ENCODE measurements at regions not wholly inside any gene's neighbourhood (a gene's known extent, or its start where the extent isn't known, plus 50 kb on each side); places are given as distances from the start of the nearest gene placed in this dataset.

GRCh38 chr6:74588094-74588832 lies 617.6 kb downstream of the COL12A1 start:
- H3K27ac Mint-ChIP-seq = no peak overlapping the region
- Histone ChIP-seq H3F3A (ENCODE audit: low read depth) (no peaks in the 10 kb centered on the region), H3K4me3 (no peak overlapping the region), H3K4me1 (no peaks in the 10 kb centered on the region), H3K27me3 (no peaks in the 10 kb centered on the region), H3K27ac (no peak overlapping the region), H3K9ac (no peak overlapping the region), H3K36me3 (no peaks in the 10 kb centered on the region), H4K20me1 (ENCODE audit: low read depth) (no peaks in the 10 kb centered on the region), H3K4me2 (no peak overlapping the region), H2AFZ (replicated peaks) (no peak overlapping the region), H3K9me3 (ENCODE audit: low read depth) (no peaks in the 10 kb centered on the region), H3K79me2 (ENCODE audit: low read depth) (no peaks in the 10 kb centered on the region)
- no peak for DNase-seq (ENCODE audit: low spot score)
- H3K9me3 Mint-ChIP-seq = peaks cover 4% of the 10 kb centered on the region
- no peaks in the 10 kb centered on the region for H3K27me3 Mint-ChIP-seq (ENCODE audit: insufficient read depth, low read depth)
- H3K4me3 Mint-ChIP-seq = no peak overlapping the region
- H3K36me3 Mint-ChIP-seq = no peaks in the 10 kb centered on the region
- TF ChIP-seq EZH2phosphoT487 (IDR thresholded peaks at IDR 0.05) = no peak
- no peak for TF ChIP-seq EZH2 (IDR thresholded peaks at IDR 0.05)
- TF ChIP-seq CTCF (IDR thresholded peaks at IDR 0.05) = no peak
- H3K4me1 Mint-ChIP-seq = no peaks in the 10 kb centered on the region

- Mint-ChIP-seq H3K9me3 (peaks cover 4% of the 10 kb centered on the region), H3K27ac (no peak overlapping the region), H3K4me1 (no peaks in the 10 kb centered on the region), H3K27me3 (ENCODE audit: insufficient read depth, low read depth) (no peaks in the 10 kb centered on the region), H3K36me3 (no peaks in the 10 kb centered on the region), H3K4me3 (no peak overlapping the region)
- TF ChIP-seq EZH2phosphoT487 (IDR thresholded peaks at IDR 0.05) = no peak
- no peak for TF ChIP-seq EZH2 (IDR thresholded peaks at IDR 0.05)
- TF ChIP-seq CTCF (IDR thresholded peaks at IDR 0.05) = no peak
- no peak overlapping the region for H3K9ac ChIP-seq
- no peak for DNase-seq (ENCODE audit: low spot score)
- no peaks in the 10 kb centered on the region for H3K27me3 ChIP-seq
- no peaks in the 10 kb centered on the region for H3K4me1 ChIP-seq
- no peak overlapping the region for H3K27ac ChIP-seq
- no peaks in the 10 kb centered on the region for H3K9me3 ChIP-seq (ENCODE audit: low read depth)
- H3F3A ChIP-seq (ENCODE audit: low read depth) = no peaks in the 10 kb centered on the region
- no peak overlapping the region for H2AFZ ChIP-seq (replicated peaks)
- no peaks in the 10 kb centered on the region for H3K36me3 ChIP-seq
- no peak overlapping the region for H3K4me3 ChIP-seq
- no peak overlapping the region for H3K4me2 ChIP-seq
- no peaks in the 10 kb centered on the region for H4K20me1 ChIP-seq (ENCODE audit: low read depth)
- no peaks in the 10 kb centered on the region for H3K79me2 ChIP-seq (ENCODE audit: low read depth)
Observed at GRCh38 chr6:74587386-74587785, 618.5 kb downstream of the COL12A1 start.

GRCh38 chr6:74585753-74586152 lies 620.1 kb downstream of the COL12A1 start:
- Histone ChIP-seq H3K27ac (no peak overlapping the region), H3K27me3 (no peaks in the 10 kb centered on the region), H3F3A (ENCODE audit: low read depth) (no peaks in the 10 kb centered on the region), H3K4me2 (no peak overlapping the region), H3K4me1 (no peaks in the 10 kb centered on the region), H4K20me1 (ENCODE audit: low read depth) (no peaks in the 10 kb centered on the region), H2AFZ (replicated peaks) (no peak overlapping the region), H3K36me3 (no peaks in the 10 kb centered on the region), H3K9ac (no peak overlapping the region), H3K9me3 (ENCODE audit: low read depth) (no peaks in the 10 kb centered on the region), H3K79me2 (ENCODE audit: low read depth) (no peaks in the 10 kb centered on the region), H3K4me3 (no peak overlapping the region)
- no peaks in the 10 kb centered on the region for H3K4me1 Mint-ChIP-seq
- H3K27me3 Mint-ChIP-seq (ENCODE audit: insufficient read depth, low read depth) = no peaks in the 10 kb centered on the region
- no peaks in the 10 kb centered on the region for H3K9me3 Mint-ChIP-seq
- no peak overlapping the region for H3K4me3 Mint-ChIP-seq
- no peaks in the 10 kb centered on the region for H3K36me3 Mint-ChIP-seq
- TF ChIP-seq EZH2 (IDR thresholded peaks at IDR 0.05) (no peak), EZH2phosphoT487 (IDR thresholded peaks at IDR 0.05) (no peak), CTCF (IDR thresholded peaks at IDR 0.05) (no peak)
- no peak for DNase-seq (ENCODE audit: low spot score)
- H3K27ac Mint-ChIP-seq = no peak overlapping the region
